HG02852 (cell line): ENCODE measurements at regions not wholly inside any gene's neighbourhood (a gene's known extent, or its start where the extent isn't known, plus 50 kb on each side); places are given as distances from the start of the nearest gene placed in this dataset.
A peak's percentile ranks its signal among the peaks of the same experiment; 100 is the strongest.

Experiments
- ATAC-seq: cut with Tn5 transposase; IDR thresholded peaks from one replicate; pipeline ENCODE4 v1.9.1; 2021; ENCODE audit warnings: mild to moderate bottlenecking, moderate library complexity; ENCODE audit not compliant: unreplicated experiment

DNA sequence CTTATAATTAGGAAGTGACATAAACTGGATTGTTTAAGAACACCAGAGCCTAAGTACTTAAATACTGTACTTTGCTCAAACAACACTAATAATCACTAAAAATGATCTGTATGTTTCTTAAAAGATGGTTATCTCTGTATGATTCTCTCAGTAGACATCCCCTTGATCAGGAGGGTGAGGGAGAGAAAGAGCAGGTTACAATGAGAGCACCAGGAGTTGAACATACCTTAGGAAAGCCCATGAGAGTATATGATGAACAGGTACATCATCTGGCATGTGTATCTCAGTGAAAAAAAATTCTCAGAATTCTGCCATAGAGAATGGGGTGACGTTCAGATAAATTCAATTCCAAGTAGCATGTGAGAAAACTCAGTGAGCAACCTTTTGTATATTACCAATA, 59.9 kb upstream of the IL2 start:
- no peak for ATAC-seq

DNA sequence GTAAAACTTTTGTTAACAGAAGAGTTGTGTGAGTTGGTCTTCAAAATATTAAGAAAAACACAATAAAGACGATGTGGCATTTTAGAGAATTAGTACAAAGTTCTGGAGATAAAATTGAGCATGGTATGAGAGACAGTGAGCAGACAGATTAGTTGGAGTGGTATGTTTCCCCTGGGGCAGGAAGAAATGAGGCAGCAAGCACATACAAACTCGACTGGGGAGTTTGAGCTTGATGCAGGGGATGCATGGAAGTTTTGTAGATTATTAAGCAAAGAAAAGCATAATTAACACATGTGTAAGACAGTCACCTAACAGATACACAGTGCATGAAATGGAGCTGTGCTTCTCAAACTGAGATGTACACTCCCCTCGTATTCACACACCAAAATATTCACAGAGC, 58.1 kb upstream of the IL2 start:
- ATAC-seq: no peak

DNA sequence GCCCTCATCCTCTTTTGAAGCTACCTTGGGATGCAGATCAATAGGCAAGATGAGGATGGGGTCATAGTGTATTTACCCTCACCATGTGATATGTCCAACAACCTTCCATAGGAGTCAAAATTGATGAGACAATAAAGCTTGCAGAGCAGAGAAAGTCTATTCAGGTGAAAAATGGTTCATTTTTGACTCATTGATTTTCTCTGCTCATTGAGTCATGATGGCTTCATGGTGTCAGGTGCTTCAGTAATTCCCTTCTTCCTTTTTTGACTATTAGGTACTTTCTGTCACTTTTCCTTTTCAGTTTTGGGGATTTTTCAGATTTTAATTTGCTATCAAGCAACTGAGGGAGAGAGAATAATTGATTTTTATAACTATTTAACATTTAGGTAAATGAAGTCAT, 55.9 kb upstream of the IL2 start:
- ATAC-seq: no peak

DNA sequence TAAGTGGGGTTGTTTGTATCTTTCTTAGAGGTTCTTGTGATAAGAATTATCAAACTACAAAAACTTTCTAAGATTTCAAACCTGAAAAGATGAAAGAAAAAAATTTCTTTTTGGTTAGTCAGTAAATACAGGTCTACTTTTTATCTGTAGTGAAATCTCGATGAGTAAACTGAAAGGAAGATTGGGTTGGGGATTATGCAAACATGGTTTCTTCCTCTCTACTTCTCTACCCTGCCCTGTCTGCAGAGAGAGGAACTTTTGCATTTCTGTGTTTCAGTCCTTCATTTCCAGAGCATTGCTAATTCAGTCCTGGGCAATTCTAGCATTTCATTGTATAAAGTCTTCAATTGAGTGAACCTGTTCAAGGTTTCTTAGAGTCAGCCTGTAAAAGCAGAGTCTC, 51.6 kb upstream of the IL2 start:
- ATAC-seq: peak; percentile 82
